HG02840 (cell line): ENCODE measurements at regions not wholly inside any gene's neighbourhood (a gene's known extent, or its start where the extent isn't known, plus 50 kb on each side); places are given as distances from the start of the nearest gene placed in this dataset.
A peak's percentile ranks its signal among the peaks of the same experiment; 100 is the strongest.

ENCODE experiments used
- ATAC-seq: cut with Tn5 transposase; IDR thresholded peaks from one replicate; pipeline ENCODE4 v1.9.1; 2021; ENCODE audit warnings: mild to moderate bottlenecking, moderate library complexity, moderate number of reproducible peaks; ENCODE audit not compliant: unreplicated experiment, low FRiP score

DNA sequence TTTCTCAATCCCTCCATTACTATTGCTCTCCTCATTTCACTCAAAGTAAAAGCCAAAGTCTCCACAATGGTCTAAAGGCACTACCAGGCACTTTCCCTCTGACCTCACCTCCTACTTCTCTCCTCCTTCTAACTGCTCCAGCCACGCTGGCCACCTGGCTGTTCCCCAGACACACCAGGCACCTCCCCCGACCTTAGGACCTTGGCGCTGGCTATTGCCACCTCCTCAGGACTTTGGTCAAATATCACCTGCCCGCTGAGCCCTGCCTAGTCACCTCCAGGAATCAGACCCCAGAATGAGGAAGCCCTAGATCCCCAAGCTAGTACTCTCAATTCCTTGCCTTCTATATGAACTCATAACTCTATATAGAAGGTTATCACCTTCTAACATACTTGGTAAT is 66.2 kb upstream of the STEAP1B start:
- no peak for ATAC-seq

- ATAC-seq: peak; percentile 45
These were observed 65.4 kb upstream of the STEAP1B start for GRCh38 chr7:22565315-22565811.

DNA sequence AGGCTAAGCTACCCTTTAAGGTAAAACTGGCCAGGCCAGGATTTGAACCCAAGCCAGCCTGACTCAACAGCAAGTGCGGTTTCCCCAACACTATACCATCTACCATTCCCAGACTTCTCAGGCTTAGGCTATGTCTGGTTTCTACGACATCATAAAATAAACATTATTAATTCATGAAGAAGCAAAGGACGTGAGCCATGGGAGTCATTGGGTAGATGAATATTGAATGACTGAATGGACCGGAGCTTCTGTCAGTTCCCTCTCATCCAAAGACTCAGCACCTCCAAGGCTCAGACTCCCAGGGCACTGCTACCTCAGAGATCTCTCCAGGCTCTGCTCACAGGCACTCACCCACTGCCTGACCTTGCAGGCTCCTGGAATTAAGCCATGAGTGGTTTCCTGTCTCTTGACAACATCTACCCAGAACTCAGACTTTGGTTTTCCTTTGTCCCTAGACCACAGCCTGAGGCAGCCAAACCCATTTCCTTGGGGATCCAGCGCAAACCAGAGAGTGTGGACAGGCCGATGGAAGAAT is 64.6 kb upstream of the STEAP1B start:
- ATAC-seq: no peak

GRCh38 chr7:22563621-22564241 is 63.7 kb upstream of the STEAP1B start:
- ATAC-seq: peak; percentile 41

DNA sequence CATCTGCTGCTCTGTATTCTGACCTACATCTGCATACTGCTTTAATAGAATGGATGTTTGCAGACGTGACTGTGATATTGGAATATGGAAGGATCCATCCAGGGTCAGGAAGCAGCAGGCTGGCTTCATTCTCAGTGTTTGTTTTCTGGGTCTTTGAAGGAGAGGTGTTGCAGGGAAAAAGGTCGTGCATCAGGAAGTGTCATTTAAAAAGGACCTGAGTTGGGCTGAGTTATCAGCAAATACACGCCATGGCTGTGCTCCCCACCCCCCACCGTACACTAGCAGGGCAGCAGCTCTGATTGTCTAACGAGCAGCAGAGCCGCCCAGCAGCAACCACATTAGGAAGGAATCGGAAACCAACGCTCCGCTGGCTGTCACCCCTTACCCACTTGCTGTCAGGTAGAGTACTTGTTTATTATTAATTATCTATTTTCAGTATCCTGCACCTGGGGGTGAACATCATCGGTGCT is 63.1 kb upstream of the STEAP1B start:
- peak; percentile 18 for ATAC-seq

DNA sequence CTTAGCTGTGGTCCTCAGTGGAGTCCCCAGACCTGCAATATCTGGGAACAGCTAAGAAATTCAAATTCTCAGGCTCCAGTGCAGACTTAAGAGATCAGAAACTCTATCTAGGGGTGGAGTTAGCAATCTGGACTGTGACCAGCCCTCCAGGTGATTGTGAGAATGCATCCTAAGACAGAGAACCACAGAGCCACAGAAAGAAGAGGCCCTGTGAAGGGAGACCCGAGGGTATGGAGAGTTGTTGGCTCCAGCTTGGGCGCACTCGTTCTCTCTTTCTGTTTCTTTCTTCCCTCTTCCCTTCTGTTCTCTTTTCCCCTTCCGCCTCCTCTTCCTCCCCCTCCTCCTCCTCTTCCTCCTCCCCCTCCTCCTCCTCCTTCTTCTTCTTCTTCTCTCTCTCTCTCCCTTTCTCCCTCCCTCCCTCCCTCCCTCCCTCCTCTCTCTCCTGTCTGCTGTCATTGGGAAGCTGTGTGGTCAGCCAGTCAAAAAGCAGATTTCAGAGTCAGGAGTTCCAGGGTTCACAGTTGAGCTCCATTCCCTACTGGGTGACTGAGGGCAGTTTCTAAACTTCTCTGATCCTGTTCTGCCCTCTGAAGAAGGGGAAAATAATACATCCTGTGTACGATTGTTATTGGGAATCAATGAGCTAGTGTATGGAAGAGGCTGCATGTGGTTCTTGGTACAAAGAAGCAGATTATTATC is 62.1 kb upstream of the STEAP1B start:
- no peak for ATAC-seq

DNA sequence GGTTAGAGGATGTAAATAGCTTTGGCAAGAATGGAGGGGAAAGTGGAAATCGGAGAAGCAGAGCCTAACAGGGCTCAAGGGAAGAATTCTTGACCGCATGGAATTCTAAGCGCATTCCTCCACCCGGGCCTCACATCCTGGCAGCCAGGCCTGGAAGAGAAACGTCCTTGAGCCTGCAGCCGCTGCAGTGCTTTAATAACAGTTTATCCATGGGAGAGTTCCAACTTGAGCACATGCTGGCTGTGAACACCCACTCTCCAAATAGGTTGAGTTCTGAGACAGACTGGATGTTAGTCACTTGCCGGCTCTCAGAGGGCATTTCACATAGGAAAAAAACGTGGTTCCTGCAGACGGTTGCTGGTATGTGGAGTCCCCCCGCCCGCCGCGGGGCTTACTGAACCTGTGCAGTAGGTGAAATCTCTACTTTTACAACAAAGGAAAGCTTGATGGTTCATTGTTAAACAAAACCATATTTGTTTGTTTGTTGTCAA is 61.4 kb upstream of the STEAP1B start:
- ATAC-seq: no peak

DNA sequence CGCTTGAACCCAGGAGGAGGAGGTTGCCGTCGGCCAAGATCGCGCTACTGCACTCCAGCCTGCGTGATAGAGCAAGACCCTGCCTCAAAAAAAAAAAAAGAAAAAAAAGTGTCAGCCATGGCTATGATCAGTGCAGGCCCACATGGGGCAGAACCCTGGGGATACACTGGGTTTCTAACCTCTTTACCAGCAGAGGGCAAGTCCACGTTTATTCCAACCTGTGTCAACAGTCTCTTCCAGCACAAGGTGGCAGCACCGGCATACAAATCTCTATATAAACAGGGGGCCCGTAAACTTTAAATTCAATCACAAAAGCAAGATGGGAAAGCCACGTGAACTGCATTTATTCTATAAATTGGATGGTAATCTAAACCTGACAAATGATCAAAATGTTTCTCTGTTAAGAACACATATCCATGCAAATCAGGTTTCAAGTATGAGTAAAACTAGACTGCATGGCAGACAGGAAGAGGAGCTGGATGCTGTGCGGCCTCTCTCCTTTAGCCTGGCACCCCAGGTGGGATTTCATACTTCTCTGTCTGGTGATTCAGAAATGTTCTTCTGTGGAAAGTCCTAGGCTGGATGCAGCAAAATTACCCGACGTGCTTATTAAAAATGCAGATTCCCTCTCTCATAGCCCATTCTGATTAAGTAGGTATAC is 60.0 kb upstream of the STEAP1B start:
- peak; percentile 38 for ATAC-seq

- ATAC-seq: no peak
These were observed 57.2 kb upstream of the STEAP1B start for GRCh38 chr7:22557167-22557566.

GRCh38 chr7:22555476-22555875 is 55.5 kb upstream of the STEAP1B start:
- ATAC-seq: no peak

- ATAC-seq: no peak
These were observed 54.2 kb upstream of the STEAP1B start for GRCh38 chr7:22554184-22554583.

DNA sequence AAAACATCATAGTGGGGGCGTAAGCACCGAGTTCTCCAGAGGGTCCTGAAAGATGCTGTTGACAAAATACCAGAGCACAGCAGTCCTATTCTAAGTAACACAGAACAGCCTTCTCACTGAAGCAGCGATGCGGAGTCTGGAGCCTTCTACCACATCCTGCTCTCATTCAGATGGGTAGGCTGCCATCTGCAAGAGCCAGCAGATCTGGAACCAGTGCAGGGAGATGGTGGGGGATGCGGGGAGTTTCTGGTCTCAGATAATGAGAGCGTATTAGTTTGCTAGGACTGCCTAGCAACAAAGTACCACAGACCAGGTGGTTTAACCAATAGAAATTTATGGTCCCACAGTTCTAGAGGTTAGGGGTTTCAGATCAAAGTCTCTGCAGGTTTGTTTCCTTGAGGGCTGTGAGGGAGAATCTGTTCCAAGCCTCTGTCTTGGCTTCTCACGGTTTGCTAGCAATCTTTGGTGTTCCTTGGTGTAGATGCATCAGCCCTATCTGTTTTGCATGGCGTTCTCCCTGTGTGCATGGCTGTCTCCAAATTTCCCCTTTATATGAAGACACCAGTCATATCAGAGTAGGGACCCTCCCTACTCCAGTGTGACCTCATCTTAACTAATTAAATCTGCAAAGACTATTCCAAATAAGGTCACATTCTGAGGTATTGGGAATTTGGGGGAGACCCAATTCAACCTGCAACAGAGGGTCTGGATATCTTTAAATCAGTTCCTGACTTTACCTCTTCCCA is 52.0 kb upstream of the STEAP1B start:
- peak; percentile 69 for ATAC-seq

GRCh38 chr7:22550514-22551030 is 50.6 kb upstream of the STEAP1B start:
- ATAC-seq: no peak

- ATAC-seq: no peak
These were observed 49.9 kb upstream of the STEAP1B start for GRCh38 chr7:22549667-22550513.
